ENCODE measurements at regions not wholly inside any gene's neighbourhood (a gene's known extent, or its start where the extent isn't known, plus 50 kb on each side); places are given as distances from the start of the nearest gene placed in this dataset.

DNA sequence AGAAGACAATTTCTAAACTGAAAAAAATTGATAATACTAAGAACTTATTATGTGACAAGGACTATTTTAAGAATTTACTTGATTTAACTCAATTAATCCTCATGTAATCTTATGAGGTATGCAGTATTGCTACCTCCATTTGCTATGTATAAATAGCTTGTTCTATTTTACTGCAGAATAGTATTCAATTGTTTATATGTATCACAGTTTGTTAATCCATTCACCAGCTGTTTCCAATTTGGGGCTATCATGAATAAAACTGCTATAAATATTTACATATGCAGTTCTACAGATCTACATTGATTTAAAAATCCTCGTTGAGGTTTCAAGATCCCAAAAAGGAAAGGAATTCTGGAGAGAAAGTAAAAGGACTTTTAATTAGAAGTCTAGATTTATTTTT, 54.8 kb upstream of the DOCK10 start:
- no peak for DNase-seq (ENCODE audit: low read depth)
